K562 (cell line): ENCODE measurements at regions not wholly inside any gene's neighbourhood (a gene's known extent, or its start where the extent isn't known, plus 50 kb on each side); places are given as distances from the start of the nearest gene placed in this dataset.

ENCODE experiments used
- DACH1 ChIP-seq: fragments of 450-650 bp; IDR thresholded peaks from 2 replicates; pipeline ENCODE4 v1.6.1; 2018; ENCODE audit not compliant: partially characterized antibody
- DIDO1 ChIP-seq: fragments of 450-650 bp; IDR thresholded peaks from 2 replicates; pipeline ENCODE4 v1.6.1; 2016; ENCODE audit warnings: low read depth, missing biosample characterization, missing genetic modification characterization
- ETV1 ChIP-seq: fragments of 450-650 bp; conservative IDR thresholded peaks from 2 replicates; pipeline ENCODE4 v1.6.1; 2016; ENCODE audit warnings: missing genetic modification characterization, control low read depth, low read depth, missing compliant biosample characterization
- FOXP1 ChIP-seq: sonication (generic); formaldehyde crosslinking; IDR thresholded peaks from 2 replicates; pipeline ENCODE4 v1.8.0; 2022; ENCODE audit warnings: mild to moderate bottlenecking, missing genetic modification reagents
- GTF2A2 ChIP-seq: IDR thresholded peaks from 2 replicates; pipeline ENCODE4 v1.6.1; 2016; ENCODE audit warnings: mild to moderate bottlenecking, missing genetic modification characterization, missing compliant biosample characterization
- HDAC1 ChIP-seq, 2 experiments: fragments of 450-650 bp; IDR thresholded peaks; 2 replicates each; pipeline ENCODE4 v1.6.1; 2016 to 2017; ENCODE audit warnings: inconsistent platforms in 1 of 2, mild to moderate bottlenecking in 1 of 2, moderate library complexity in 1 of 2
- HMGN3 ChIP-seq: IDR thresholded peaks from 2 replicates; pipeline ENCODE4 v1.6.1; 2011; ENCODE audit warnings: borderline replicate concordance, low read depth, mild to moderate bottlenecking, mixed read lengths, low read length; ENCODE audit not compliant: insufficient read length; ENCODE audit errors: extremely low read depth
- NBN ChIP-seq: fragments of 450-650 bp; IDR thresholded peaks from 2 replicates; pipeline ENCODE4 v1.6.1; 2016; ENCODE audit warnings: low read depth, mild to moderate bottlenecking
- SMC3 ChIP-seq: conservative IDR thresholded peaks from 2 replicates; pipeline ENCODE4 v1.6.1; 2011; ENCODE audit warnings: low read depth, low read length, improper control_type of control experiment; ENCODE audit not compliant: insufficient read depth
- STAT5A ChIP-seq: IDR thresholded peaks from 2 replicates; pipeline ENCODE4 v1.6.1; 2012; ENCODE audit warnings: low read length, inconsistent platforms, borderline replicate concordance
- ZNF24 ChIP-seq: fragments of 450-650 bp; IDR thresholded peaks from 2 replicates; pipeline ENCODE4 v1.6.1; 2016
- ZNF384 ChIP-seq: IDR thresholded peaks from 2 replicates; pipeline ENCODE4 v1.6.1; 2012; ENCODE audit warnings: low read depth, low read length, improper control_type of control experiment
- TF ChIP-seq, protein P1 (sequence below), 2 experiments: IDR thresholded peaks; 2 replicates each; pipeline ENCODE4 v1.6.1; 2011; ENCODE audit warnings: borderline replicate concordance in 1 of 2, control low read depth in 1 of 2, low read depth in 1 of 2, low read length in 1 of 2, mild to moderate bottlenecking in 1 of 2, mixed read lengths in 1 of 2, moderate library complexity in 1 of 2; ENCODE audit not compliant: insufficient read depth in 1 of 2, insufficient read length in 1 of 2, poor library complexity in 1 of 2, severe bottlenecking in 1 of 2; ENCODE audit errors: extremely low read depth in 1 of 2
- TF ChIP-seq, protein P2 (sequence below): fragments of 250-450 bp; sonication (Bioruptor Pico); IDR thresholded peaks from 2 replicates; pipeline ENCODE4 v1.4.0; 2020; ENCODE audit warnings: mild to moderate bottlenecking
- TF ChIP-seq, protein P3 (sequence below): fragments of 250-450 bp; sonication (Bioruptor Pico); IDR thresholded peaks from 2 replicates; pipeline ENCODE4 v1.8.0; 2022; ENCODE audit warnings: inconsistent platforms
- TF ChIP-seq, protein P4 (sequence below): sonication (generic); formaldehyde crosslinking; IDR thresholded peaks from 2 replicates; pipeline ENCODE4 v1.8.0; 2022; ENCODE audit warnings: missing genetic modification reagents, mild to moderate bottlenecking, moderate library complexity, borderline replicate concordance
- TF ChIP-seq, protein P5 (sequence below): sonication (generic); formaldehyde crosslinking; IDR thresholded peaks from 2 replicates; pipeline ENCODE4 v1.8.0; 2023; ENCODE audit warnings: mild to moderate bottlenecking, missing genetic modification reagents
- TF ChIP-seq, protein P6 (sequence below): fragments of 250-450 bp; sonication (Bioruptor Pico); IDR thresholded peaks from 2 replicates; pipeline ENCODE4 v1.9.0; 2021; ENCODE audit warnings: mild to moderate bottlenecking

DNA sequence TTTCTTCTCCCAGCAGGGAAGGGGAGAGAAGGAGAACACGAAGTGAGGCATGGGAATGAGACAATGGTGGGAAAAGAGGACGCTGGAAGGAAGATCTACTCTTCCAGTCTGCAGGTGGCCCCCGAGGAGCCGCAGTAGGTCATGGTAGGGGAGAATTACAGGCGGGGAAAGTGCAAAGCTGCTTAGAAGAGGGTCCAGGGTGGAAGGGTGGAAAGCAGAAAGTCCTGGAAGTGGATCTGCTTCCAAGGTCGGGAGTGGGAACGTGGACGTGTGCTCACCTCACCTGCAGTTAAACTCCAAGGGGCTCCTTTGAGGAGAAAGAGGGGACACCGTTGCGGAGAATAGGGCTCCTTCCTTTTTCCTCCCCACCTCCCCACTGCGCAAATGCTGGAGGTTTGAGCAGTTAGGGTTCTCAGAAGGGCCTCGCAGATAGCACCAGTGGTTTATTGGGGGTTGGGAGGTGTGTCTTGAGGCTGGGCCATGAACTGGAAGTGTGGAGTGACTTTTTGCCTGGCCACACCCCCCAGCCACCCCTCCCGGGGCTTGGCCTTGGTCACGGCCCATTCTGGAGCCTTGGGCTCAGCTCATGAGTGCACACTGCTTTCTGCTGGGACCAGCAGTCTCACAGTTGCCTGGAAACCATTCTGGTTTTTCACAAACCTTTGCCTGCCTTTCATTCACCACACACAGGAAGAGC is 100.4 kb upstream of the MLN start (continued):
- TF ChIP-seq, protein P1, sequence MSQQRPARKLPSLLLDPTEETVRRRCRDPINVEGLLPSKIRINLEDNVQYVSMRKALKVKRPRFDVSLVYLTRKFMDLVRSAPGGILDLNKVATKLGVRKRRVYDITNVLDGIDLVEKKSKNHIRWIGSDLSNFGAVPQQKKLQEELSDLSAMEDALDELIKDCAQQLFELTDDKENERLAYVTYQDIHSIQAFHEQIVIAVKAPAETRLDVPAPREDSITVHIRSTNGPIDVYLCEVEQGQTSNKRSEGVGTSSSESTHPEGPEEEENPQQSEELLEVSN (IDR thresholded peaks at IDR 0.05; ENCODE audit: borderline replicate concordance in 1 of 2, extremely low read depth in 1 of 2, insufficient read depth in 1 of 2, insufficient read length in 1 of 2, low read depth in 1 of 2, low read length in 1 of 2, poor library complexity in 1 of 2, severe bottlenecking in 1 of 2): peak in 1 of 2 experiments; percentile 16
- TF ChIP-seq, protein P2, sequence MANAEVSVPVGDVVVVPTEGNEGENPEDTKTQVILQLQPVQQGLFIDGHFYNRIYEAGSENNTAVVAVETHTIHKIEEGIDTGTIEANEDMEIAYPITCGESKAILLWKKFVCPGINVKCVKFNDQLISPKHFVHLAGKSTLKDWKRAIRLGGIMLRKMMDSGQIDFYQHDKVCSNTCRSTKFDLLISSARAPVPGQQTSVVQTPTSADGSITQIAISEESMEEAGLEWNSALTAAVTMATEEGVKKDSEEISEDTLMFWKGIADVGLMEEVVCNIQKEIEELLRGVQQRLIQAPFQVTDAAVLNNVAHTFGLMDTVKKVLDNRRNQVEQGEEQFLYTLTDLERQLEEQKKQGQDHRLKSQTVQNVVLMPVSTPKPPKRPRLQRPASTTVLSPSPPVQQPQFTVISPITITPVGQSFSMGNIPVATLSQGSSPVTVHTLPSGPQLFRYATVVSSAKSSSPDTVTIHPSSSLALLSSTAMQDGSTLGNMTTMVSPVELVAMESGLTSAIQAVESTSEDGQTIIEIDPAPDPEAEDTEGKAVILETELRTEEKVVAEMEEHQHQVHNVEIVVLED (CRISPR knock-in tag): no peak
- no peak for TF ChIP-seq SMC3
- TF ChIP-seq, protein P3, sequence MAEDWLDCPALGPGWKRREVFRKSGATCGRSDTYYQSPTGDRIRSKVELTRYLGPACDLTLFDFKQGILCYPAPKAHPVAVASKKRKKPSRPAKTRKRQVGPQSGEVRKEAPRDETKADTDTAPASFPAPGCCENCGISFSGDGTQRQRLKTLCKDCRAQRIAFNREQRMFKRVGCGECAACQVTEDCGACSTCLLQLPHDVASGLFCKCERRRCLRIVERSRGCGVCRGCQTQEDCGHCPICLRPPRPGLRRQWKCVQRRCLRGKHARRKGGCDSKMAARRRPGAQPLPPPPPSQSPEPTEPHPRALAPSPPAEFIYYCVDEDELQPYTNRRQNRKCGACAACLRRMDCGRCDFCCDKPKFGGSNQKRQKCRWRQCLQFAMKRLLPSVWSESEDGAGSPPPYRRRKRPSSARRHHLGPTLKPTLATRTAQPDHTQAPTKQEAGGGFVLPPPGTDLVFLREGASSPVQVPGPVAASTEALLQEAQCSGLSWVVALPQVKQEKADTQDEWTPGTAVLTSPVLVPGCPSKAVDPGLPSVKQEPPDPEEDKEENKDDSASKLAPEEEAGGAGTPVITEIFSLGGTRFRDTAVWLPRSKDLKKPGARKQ (CRISPR knock-in tag): no peak
- TF ChIP-seq, protein P4, sequence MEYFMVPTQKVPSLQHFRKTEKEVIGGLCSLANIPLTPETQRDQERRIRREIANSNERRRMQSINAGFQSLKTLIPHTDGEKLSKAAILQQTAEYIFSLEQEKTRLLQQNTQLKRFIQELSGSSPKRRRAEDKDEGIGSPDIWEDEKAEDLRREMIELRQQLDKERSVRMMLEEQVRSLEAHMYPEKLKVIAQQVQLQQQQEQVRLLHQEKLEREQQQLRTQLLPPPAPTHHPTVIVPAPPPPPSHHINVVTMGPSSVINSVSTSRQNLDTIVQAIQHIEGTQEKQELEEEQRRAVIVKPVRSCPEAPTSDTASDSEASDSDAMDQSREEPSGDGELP (CRISPR knock-in tag): no peak
- TF ChIP-seq HMGN3: no peak
- TF ChIP-seq FOXP1 (CRISPR knock-in tag): no peak
- no peak for TF ChIP-seq GTF2A2 (tag)
- TF ChIP-seq DIDO1 (tag): no peak
- no peak for TF ChIP-seq ZNF24
- no peak for TF ChIP-seq ETV1
- no peak for TF ChIP-seq DACH1
- no peak for TF ChIP-seq ZNF384
- TF ChIP-seq NBN: no peak
- TF ChIP-seq, protein P5, sequence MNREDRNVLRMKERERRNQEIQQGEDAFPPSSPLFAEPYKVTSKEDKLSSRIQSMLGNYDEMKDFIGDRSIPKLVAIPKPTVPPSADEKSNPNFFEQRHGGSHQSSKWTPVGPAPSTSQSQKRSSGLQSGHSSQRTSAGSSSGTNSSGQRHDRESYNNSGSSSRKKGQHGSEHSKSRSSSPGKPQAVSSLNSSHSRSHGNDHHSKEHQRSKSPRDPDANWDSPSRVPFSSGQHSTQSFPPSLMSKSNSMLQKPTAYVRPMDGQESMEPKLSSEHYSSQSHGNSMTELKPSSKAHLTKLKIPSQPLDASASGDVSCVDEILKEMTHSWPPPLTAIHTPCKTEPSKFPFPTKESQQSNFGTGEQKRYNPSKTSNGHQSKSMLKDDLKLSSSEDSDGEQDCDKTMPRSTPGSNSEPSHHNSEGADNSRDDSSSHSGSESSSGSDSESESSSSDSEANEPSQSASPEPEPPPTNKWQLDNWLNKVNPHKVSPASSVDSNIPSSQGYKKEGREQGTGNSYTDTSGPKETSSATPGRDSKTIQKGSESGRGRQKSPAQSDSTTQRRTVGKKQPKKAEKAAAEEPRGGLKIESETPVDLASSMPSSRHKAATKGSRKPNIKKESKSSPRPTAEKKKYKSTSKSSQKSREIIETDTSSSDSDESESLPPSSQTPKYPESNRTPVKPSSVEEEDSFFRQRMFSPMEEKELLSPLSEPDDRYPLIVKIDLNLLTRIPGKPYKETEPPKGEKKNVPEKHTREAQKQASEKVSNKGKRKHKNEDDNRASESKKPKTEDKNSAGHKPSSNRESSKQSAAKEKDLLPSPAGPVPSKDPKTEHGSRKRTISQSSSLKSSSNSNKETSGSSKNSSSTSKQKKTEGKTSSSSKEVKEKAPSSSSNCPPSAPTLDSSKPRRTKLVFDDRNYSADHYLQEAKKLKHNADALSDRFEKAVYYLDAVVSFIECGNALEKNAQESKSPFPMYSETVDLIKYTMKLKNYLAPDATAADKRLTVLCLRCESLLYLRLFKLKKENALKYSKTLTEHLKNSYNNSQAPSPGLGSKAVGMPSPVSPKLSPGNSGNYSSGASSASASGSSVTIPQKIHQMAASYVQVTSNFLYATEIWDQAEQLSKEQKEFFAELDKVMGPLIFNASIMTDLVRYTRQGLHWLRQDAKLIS (CRISPR knock-in tag): no peak
- TF ChIP-seq STAT5A: no peak
- TF ChIP-seq, protein P6, sequence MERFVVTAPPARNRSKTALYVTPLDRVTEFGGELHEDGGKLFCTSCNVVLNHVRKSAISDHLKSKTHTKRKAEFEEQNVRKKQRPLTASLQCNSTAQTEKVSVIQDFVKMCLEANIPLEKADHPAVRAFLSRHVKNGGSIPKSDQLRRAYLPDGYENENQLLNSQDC: no peak
- 0 out of 4 replicates have a peak, but pooled peaks of 1 of the 2 experiments have one; percentile 12 for TF ChIP-seq HDAC1 (IDR thresholded peaks at IDR 0.05)
